ENCODE measurements at regions not wholly inside any gene's neighbourhood (a gene's known extent, or its start where the extent isn't known, plus 50 kb on each side); places are given as distances from the start of the nearest gene placed in this dataset.
"Not testable (repeated sequence)": the region's sequence is repeated elsewhere in the genome, so short reads cannot be mapped to it uniquely, and the experiment has no call there.

- no peak for FAIRE-seq
Measured at GRCh38 chr5:67746103-67746502, 469.5 kb upstream of the PIK3R1 start.

DNA sequence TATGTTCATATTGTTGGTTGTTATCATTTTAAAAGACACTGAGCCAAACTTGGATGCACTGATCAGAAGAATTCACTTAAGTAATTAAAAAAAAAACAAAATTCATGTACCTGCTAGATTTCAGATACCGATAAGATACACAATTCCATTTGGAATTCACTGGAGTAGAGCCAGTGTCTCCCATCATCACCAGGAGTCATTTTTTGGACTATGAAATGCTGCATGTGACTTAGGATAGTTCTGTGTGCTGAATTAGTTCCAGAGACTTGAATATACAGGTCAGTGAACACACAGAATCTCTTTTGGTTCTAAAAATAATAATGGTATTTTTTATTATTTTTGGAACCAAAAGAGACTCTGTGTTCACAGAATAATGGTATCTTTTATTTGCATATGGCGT is 482.6 kb upstream of the PIK3R1 start:
- FAIRE-seq, result no peak

DNA sequence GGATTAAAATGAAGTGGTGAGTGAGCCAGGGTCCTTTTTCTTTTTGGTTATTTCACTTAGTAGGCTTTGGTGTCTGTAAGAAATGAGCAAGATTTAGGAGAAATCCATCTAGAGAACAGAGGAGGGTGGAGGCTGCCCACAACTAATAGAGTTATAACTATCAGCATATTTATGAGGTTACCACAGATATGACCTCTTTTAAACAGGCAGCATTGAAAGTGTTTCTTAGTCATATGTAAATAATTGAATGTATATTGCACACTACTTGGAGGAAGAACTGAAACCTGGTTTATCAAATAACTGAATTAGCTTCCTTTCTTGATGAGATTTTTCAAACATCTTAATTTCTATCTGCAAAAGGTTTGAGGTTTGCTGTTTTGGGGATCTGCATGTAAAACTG is 483.1 kb upstream of the PIK3R1 start:
- no peak for FAIRE-seq

GRCh38 chr5:67731886-67732285 is 483.7 kb upstream of the PIK3R1 start:
- FAIRE-seq, result no peak

- FAIRE-seq, result no peak
Measured at GRCh38 chr5:67730917-67731474, 484.6 kb upstream of the PIK3R1 start.

- FAIRE-seq, result no peak
Measured at GRCh38 chr5:67728326-67728890, 487.1 kb upstream of the PIK3R1 start.

DNA sequence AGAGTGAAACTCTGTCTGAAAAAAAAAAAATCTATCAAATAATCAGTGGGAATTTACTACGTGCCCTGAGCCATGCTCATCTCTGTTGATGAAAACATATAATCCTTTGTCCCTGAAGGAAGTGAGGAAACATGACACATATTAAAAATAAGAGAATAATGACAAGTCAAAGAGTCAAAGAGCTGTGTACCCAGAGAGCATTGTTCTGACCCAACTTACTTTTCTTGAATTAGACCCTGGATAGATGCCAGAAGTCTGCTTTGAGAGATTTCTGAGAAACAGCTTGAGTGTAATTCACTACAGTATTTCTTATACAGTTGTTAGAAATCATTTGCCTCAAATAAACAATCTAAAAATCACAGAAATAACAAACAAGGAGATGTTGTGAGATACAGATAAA is 490.0 kb upstream of the PIK3R1 start:
- FAIRE-seq, result no peak

- FAIRE-seq, result no peak
Measured at GRCh38 chr5:67724412-67725135, 491.0 kb upstream of the PIK3R1 start.

- FAIRE-seq, result no peak
Measured at GRCh38 chr5:67723873-67724272, 491.7 kb upstream of the PIK3R1 start.

GRCh38 chr5:67722582-67722981 is 493.0 kb upstream of the PIK3R1 start:
- FAIRE-seq, result not testable (repeated sequence)

DNA sequence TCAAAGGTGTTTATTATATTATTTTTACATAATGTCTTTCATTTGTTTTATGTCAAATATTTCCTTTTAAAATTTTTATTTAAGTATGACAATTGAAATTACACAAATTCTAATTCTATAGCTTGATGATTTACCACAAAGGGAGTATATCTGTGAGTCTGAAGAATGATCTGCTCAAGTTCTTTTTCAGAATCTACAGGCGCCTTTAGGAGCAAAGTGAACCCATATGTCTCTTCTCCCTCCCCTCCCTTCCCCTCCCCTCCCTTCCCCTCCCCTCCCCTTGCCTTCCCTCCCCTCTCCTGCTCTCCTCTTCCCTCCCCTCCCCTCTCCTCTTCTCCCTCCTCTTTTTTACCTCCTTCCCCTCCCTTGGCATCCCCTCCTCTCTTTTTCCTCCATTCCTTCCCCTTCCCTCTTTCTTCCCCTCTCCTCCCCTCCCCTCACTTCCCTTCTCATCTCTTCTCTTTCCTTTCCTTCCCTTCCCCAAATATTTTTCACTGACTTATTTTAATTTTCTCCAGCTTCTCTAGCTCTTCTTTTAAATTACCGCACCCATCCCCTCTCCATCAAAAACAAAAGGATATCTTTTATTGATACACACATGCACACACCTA is 495.3 kb upstream of the PIK3R1 start:
- no peak for FAIRE-seq

- FAIRE-seq, result no peak
Measured at GRCh38 chr5:67702008-67702407, 505.4 kb upstream of the CD180 start.

DNA sequence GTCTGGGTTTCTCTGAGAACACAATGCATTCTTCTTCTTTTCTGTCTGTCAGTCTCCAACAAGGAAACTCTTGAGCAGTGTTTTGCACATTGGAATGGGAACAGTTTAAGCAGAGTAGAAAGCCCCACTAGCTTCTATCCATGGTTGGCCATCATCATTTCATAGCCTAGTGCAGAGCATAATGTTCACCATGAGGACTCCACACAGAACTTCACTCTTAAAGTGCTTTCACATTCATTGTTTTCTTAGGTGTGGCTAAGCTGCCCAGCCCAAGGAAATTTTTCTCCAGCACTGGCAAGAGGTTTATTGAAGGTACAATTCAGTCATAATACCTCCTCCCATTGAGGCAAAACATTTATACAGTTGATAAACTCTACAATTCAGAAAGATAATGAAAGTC is 503.0 kb upstream of the CD180 start:
- FAIRE-seq, result no peak

GRCh38 chr5:67696446-67696845 is 499.8 kb upstream of the CD180 start:
- no peak for FAIRE-seq

- FAIRE-seq, result no peak
Measured at GRCh38 chr5:67695369-67695768, 498.8 kb upstream of the CD180 start.

DNA sequence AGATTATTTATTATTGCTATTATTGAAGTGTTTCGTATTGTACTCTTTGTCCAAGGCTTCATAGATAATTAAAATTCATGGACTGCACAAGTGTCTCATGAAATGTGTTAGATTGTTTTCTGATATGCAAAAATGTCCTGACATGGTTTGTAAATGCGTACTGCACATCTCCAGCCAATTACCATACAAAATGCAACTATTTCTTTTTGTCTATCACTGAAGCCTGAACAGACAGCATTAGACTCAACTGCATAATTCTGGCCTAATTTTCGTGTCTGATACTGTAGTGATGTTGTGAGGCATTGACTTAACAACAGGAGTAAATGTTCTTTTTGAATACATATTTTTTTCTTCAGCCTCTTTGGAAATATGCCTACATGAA is 498.2 kb upstream of the CD180 start:
- no peak for FAIRE-seq

- FAIRE-seq, result no peak
Measured at GRCh38 chr5:67693956-67694809, 497.6 kb upstream of the CD180 start.

- FAIRE-seq, result no peak
Measured at GRCh38 chr5:67686746-67687145, 490.1 kb upstream of the CD180 start.

- peak; percentile 5 for FAIRE-seq
Measured at GRCh38 chr5:67681703-67682102, 485.1 kb upstream of the CD180 start.

GRCh38 chr5:67680099-67680498 is 483.5 kb upstream of the CD180 start:
- no peak for FAIRE-seq

- no peak for FAIRE-seq
Measured at GRCh38 chr5:67679184-67679841, 482.7 kb upstream of the CD180 start.

- FAIRE-seq, result no peak
Measured at GRCh38 chr5:67678594-67678993, 482.0 kb upstream of the CD180 start.

Data from colon (tissue), 2 donors.